HG03460 (cell line): ENCODE measurements at regions not wholly inside any gene's neighbourhood (a gene's known extent, or its start where the extent isn't known, plus 50 kb on each side); places are given as distances from the start of the nearest gene placed in this dataset.

Experiments used
- ATAC-seq: cut with Tn5 transposase; IDR thresholded peaks from one replicate; pipeline ENCODE4 v1.9.1; 2021; ENCODE audit not compliant: unreplicated experiment

DNA sequence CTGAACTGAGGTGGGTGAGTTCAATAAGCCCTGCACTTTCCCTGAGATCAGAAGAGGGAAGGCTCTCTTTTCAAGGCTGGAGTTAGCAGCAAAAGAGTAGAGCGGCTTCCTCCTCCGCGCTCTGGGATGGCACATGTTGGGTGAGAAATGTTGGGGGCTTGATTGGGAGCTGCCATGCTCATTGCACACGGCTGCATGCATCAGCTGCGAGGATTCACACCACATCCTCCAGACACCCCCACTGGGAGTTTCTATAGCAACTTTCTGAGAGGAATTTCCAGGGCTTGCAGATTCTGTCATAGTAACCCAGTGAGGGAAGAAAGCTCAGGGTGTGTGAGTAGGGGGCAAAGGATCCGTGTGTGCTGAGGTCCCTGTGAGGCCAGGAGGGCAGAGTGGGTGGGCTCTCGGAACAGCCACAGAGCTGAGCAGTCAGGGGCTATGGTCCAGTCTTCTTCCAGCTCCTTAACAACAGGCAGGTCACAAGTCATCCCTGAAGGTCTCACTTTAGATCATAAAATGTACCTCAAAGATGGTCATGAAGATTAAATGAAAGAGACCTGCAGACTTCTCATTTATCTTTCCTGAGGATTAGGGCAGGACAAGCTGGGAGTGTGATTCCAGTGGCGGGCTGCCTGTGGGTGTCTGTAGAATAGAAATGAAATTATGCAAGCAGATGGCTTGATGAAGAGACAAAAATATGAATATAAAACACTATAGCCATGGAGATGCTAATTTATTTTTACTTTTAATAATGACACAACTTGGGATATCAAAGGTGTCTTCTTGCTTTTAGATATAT, 75.7 kb upstream of the CHRNA7 start:
- no peak for ATAC-seq

DNA sequence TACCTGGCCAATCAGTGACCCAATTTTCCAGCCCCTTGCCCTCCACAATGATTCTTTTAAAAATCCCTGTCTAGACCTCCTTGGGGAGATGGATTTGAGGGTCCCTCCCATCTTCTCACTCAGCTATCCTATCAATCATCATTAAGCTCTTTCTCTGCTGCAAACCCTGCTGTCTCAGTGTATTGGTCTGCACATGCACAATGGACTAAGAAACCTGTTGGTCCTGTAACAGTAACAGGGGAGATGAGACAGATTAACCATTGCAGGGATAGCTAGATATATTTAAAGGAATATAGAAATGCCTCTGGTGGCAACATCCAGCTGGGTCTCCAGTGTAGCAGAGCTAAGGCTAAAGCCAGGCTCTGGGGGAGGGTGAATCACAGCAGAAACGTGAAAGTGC, 74.6 kb upstream of the CHRNA7 start:
- no peak for ATAC-seq

DNA sequence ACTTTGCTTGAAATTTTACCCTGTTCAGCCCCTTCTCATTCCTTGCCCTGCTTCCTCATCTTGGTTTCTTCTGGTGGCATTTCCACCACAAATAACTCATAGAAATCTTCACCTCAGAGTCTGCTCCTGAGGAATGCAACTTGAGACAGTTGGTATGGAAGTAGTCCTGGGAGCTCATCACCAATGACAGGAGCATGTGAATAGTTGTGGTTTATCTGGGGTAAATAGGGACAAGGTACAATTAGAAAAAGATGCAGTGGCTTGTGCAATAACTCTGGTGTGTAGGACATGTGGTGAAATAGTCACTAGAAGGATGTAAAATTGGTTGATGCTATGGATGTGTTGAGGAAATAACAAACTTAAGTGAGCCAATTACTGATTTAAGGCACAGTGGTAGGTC, 72.7 kb upstream of the CHRNA7 start:
- ATAC-seq = no peak

DNA sequence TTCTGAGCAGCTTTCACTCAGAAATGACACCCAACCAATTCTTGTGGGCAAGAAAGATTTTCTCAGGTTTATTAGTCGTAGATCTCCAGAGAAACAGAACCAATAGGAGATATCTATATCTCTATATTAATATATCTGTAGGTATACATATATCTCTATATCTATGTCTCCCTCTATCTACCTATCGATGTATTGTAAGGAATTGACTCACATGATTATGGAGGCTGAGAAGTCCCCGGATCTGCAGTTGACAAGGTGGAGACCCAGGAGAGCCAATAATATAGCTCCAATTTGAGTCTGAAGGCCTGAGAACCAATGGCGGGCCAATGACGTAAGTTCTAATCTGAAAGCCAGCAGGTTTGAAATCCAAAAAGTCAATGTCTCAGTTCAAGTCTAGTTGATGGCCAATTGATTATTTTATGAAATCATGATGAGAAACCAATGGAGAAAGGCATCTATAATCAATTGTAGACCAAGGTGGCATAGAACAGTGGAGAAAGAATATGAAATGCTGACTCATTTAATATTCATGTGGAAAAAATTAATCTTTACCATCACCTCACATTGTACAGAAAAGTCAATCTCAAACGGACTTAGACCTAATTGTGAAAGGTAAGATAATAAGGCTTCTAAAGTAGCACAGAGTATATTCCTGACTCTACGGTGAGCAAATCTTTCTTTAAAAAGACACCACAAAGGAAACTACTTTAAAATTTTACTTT, 65.6 kb upstream of the CHRNA7 start:
- no peak for ATAC-seq

DNA sequence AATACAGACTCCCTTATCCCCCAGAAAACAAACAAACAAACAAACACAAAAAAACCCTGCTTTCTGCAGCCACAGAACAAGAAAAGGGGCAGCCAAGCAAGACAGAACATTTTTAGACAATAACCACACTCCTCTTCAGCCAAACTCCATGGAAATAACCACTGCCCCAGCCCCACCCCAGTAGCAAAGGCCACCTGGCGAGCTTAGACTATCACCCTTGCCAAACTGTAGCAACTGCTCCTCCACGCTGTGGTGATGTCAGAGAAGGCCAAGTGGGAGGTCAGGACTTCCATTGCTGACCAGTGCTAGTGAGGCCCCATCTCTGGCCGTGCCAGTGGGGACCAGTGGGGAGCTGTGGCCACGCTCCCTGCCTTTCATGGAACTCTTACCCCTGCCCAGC, 60.3 kb upstream of the CHRNA7 start:
- ATAC-seq = no peak

- no peak for ATAC-seq
Measured at GRCh38 chr15:31973197-31973596, 57.1 kb upstream of the CHRNA7 start.

- ATAC-seq = no peak
Measured at GRCh38 chr15:31974154-31974794, 56.0 kb upstream of the CHRNA7 start.

DNA sequence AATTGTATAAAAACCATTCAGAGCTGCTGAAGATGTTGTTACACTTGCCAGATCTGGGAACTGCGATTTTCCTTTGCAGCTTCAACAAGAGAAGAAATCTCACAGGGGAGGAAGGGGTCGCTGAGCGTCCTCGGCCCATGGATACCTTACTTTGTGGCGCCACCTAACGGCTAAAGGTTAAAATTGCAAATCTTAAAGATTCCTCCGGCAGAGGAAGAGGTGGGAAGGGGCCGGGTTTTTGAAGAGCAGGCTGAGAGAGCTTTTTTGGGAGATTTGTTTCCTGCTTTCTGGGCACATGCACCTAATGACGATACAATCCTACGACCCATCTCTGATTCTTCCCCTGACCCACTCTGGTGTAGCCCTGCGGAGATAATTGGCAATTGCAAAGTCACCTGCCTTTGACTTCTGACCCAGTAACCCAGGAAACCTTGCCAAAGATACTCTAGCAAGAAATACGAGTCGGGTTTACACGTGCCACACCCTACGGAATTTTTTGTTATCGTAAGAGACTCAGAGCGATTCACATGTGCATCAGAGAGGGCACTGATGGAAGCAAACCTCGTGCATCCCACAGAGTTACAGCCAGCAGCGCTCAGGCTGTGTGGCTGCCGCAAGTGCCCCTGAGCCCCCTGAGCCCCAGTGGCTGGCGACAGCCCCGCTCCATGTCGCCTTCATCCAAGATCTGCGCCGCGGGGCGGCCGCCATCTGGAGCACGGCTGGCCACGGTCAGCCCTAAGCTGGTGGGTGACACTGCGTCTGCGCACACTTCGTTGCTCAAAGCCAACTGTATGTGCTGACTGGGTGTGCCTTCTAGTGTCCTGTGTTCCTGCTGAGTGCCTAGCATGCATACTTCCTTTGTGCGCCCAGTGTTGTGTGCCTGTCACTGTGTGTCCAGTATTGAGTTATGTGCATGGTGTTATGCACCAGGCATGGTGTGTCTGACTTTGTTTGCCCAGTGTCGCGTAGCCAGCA, 55.2 kb upstream of the CHRNA7 start:
- ATAC-seq = no peak

DNA sequence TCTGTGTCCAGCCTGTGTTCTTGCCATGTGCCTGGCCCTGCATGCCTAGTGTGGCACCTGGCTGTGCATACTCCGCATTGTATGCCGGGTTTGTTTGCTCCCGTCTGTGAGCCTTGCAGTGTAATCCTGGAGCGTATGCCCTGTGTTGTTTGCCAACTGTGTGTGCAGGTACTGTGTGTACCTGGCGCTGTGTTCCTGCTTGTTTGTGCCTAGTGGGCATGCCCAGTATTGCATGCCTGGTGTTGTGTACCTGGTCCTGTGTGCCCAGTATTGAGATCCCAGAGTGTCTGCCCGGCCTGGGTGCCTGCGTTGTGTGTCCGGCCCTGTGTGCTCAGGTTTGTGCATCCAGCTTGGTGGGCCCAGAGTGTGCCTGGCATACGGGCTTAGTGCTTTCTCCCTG, 54.5 kb upstream of the CHRNA7 start:
- ATAC-seq = no peak

DNA sequence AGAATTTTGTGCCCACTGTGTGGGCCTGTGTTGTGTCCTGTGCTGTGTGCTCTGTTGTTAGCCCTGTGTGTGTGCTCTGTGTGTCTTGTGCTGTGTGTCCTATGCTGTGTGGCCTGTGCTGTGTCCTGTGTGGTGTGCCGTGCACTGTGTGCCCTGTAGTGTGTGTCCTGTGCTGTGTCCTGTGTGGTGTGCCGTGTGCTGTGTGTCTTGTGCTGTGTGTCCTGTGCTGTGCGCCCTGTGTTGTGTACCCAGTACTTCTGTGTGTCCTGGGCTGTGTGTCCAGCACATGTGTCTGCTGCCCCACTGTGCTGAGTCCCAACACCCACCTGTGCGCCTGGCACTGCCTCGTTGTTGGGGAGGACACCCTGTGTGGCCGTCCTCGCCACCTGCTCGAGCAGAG, 53.2 kb upstream of the CHRNA7 start:
- no peak for ATAC-seq

DNA sequence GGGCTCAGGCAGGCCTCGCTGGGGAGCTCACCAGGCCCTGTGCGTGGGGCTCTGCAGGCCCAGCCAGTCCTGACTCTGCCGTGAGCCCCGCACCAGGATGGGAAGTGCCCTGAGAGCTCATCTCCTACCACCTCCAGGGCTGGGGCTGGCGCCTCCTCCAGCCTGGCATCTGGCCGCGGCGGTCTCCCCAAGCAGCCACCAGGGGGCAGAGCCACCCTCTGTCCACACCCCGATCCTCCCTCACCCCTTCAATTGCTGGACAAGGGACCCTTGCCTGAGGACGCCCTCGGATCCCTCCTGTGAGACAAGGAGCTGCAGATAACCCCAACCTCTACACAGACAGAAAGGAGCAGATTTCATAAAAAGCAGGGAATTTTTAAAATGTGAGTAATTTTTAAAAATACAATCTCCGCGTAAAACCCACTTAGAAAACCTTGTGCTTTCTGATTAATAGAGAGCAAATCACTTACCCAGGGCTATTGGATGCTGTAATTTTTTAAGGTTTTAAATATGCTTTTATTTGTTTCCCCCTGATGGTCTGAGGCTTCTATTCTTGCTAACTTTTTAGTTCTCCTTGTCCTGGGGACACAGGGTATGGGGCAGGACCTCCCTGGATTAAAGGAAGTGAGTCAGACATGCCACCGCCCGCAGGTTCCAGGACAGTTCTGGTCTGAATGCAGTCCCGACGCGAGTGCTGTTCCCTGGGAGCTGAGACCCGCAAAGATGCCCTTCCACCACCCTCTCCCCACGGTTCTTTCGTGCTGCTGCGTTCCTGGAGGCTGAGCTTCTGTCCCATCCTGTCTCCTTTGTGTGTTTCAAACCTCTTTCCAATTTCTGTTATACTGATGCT, 52.3 kb upstream of the CHRNA7 start:
- peak; percentile 58 for ATAC-seq
